Myocyte (in vitro differentiated cells): ENCODE measurements at regions not wholly inside any gene's neighbourhood (a gene's known extent, or its start where the extent isn't known, plus 50 kb on each side); places are given as distances from the start of the nearest gene placed in this dataset.
A peak's percentile ranks its signal among the peaks of the same experiment; 100 is the strongest.

ENCODE experiments used
- DNase-seq: peaks from one replicate; pipeline ENCODE4 v3.0.0-alpha.2; 2012; ENCODE audit warnings: low read depth

DNA sequence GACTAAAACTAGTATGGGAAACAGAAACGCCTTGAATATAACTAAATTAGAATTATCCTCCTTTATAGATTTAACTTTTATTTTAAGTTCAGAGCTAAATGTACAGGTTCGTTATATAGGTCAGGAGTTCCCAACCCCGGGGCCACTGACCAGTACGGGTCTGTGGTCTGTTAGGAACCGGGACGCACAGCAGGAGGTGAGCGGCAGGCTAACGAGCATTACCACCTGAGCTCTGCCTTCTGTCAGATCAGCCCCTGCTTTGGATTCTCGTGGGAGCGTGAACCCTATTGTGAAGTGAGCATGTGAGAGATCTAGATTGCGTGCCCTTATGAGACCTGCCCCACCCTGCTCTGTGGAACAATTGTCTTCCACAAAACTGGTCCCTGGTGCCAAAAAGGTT is 51.0 kb downstream of the FAT4 start:
- no peak for DNase-seq

DNA sequence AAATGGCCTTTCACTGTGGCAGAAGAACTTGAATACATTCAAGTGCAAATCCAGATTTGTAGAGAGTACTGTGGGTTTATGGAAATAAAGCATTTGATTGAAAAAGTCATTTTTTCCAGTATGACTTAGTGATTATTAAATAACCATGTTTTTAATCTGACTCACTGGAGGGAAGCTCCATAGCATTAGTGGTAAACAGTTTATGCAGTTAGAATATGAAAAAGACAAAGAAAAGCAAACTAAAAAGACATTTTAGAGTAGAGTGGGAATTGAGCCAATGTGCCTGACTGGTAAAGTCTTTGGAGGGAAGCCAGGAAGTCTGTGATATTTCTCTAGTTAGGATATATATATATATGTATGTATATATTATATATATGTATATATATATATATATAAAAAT is 53.4 kb downstream of the FAT4 start:
- peak; percentile 28 for DNase-seq

DNA sequence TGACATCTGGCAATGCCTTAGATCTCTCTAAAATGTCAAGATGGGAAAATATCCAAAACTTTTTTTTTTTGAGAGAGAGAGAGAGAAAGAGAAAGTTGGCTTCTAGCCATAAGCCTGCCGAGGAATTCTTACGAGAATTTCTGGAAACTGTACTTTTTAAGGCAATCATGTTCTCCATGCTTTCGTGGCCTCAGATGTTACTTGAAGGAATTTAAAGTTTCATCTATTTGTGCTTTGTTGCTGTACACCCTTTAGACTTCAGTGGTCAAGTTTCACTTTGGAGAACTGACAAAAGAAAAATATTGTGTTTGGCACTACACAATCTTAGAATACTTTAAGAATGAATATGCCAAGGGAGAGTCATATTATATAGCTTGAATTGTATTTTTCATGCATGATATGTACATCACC is 53.9 kb downstream of the FAT4 start:
- DNase-seq: peak; percentile 65

DNA sequence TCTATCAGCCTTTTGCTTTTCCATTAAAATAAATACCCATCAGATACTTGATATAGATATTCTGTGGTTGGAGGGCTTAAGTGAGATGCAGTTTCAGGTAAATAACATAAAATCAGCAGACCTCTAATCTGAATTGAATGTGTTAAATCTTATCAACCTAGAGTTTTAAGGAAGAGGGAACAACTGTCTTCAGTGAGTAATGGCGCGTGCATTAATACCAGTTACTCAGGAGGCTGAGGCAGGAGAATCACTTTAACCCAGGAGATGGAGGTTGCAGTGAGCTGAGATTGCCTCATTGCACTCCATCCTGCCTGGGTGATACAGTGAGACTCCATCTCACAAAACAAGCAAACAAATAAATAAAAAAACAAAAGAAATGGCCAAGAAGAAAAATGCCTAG is 54.3 kb downstream of the FAT4 start:
- DNase-seq: no peak

- no peak for DNase-seq
Observed at GRCh38 chr4:125370478-125370877, 55.7 kb downstream of the FAT4 start.

DNA sequence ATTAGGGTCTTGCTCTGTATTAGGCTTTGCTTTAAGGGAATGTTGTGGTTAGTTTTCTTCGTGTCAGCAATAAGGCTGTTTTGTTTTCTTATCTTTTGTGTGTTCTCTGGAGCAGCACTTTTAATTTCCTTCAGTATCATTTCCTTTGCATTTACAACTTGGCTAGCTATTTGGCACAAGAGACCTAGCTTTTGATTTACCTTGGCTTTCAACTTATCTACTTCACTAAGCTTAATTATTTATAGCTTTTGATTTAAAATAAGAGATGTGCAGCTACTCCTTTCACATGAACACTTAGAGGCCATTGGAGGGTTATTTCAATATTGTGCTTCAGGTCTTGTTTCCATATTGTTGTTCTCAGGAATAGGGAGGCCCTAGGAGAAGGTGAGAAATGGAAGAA is 68.2 kb downstream of the FAT4 start:
- DNase-seq: no peak

GRCh38 chr4:125387770-125388169 is 73.0 kb downstream of the FAT4 start:
- DNase-seq: no peak

GRCh38 chr4:125388613-125389012 is 73.9 kb downstream of the FAT4 start:
- DNase-seq: peak; percentile 43

DNA sequence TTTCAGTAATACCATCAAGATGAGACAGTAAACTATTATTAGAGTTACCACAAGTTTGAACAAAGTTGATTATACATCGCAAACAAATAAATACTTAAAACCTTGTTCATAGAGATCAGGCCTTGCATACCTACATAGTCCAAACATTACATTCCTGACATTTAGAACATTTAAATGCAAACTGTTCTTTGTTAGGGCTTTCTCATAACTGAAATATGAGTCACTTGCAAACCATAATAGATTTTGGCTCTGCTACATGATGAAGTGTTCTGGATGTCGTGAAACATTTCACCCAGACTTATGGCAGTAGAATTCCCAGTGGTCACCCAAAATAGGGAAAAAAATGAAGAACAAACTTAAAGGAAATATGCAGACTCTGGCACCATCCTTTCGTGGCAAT is 75.0 kb downstream of the FAT4 start:
- peak; percentile 74 for DNase-seq

DNA sequence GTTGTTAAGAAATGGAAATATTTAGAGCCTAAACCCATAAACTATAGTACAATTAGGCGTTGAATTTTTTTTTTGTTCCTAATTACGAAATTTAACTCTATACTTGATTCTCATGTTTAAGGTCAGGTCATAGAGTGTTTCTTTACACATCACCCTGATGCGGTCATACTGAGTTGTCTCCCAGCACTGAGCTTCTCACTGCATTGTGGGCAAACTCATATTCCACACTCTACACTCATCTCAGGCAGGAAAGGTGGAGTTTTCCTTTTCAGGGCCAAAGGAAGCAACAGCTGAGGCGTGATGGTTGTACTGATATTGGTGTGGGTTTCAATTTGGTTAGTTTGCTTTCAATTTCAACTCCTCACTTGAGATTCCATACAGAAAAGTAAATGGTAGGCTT is 75.4 kb downstream of the FAT4 start:
- DNase-seq: peak; percentile 74

- DNase-seq: no peak
Observed at GRCh38 chr4:125390727-125391126, 76.0 kb downstream of the FAT4 start.

DNA sequence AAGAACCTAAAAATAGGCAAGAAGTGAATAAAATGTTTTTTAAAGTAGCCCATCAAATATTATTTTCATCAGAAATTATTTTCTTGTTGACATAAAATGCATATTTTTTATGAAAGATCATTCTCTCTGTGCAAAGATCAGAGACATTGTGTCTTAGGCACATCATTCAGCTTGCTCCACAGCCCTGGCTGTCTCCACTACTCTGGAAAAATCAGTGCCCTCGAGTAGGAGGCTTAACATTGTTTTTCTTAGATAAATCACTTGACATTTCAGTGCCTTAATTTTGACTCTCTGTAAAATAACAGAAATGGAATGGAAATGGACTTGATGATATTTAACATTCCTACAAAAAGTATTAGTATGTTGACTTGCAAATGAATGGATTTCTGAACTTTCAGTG is 77.9 kb downstream of the FAT4 start:
- DNase-seq: no peak

GRCh38 chr4:125393825-125394224 is 79.1 kb downstream of the FAT4 start:
- DNase-seq: no peak

- no peak for DNase-seq
Observed at GRCh38 chr4:125397226-125397625, 82.5 kb downstream of the FAT4 start.

DNA sequence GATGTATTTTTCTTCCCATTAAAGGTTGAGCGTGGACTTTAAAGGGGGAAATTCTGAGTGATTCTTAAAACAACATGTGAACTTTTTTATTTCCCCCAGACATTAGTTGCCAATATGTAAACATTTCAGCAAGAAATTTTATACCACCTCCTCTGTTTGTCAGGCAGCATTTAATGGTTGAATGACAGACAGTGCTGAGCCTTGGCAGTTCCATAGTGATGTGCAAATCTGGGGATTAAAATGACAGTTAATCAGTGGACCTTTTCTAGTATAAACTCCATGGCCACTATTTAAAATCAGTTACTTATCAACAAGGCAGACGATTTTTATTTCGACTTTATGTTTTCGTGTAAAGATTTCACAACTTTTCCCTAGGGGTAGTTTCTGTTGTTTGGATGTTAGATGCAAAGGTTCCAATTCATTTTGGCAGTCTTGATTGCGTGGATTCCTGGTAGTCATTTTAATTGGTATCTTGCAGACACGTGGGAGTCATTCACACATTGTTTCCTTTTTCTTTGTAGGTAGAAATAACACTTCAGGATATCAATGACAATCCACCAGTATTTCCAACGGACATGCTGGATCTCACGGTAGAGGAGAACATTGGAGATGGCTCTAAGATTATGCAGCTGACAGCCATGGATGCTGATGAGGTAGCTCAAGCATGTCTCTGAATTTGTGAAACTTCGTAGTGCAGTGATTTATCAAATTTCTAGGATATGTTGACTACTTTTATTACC is 83.7 kb downstream of the FAT4 start:
- no peak for DNase-seq

- DNase-seq: no peak
Observed at GRCh38 chr4:125400756-125401155, 86.0 kb downstream of the FAT4 start.

- DNase-seq: no peak
Observed at GRCh38 chr4:125401784-125402183, 87.0 kb downstream of the FAT4 start.

DNA sequence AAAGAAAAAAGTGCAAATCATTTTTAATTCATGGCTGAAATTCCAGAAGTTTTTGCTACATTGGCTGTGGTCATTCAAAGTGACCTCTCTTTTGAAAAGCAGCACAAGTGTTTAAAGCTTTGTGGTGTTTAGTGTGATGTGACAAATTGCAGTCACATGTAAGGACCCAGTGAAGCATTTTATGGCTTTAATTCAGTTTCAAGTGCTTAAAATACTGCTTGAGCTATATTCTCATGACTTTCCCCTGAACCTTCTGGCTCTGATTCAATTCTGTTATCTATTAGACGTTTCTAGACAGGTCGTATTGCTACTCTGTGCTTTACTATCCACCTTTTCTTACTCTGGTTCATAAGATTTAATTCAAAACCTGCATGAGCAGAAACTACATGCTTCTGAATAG is 105.8 kb downstream of the FAT4 start:
- DNase-seq: peak; percentile 20

- no peak for DNase-seq
Observed at GRCh38 chr4:125421547-125421946, 106.8 kb downstream of the FAT4 start.

DNA sequence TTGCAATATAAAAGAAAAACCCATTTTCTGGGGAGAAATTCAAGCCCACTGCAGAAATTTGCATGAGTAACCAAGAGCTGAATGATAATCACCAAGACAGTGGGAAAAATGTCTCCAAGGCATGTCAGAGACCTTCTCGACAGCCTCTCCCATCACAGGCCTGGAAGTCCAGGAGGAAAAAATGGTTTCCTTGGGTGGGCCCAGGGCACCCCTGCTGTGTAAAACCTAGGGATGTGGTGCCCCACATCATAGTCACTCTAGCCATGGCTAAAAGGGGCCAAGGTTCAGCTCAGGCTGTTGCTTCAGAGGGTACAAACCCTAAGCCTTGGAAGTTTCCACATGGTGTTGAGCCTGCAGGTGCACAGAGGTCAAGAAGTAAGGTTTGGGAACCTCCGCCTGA is 108.4 kb downstream of the FAT4 start:
- no peak for DNase-seq

- DNase-seq: no peak
Observed at GRCh38 chr4:125428832-125429231, 114.1 kb downstream of the FAT4 start.

GRCh38 chr4:125430086-125430485 is 115.3 kb downstream of the FAT4 start:
- DNase-seq: no peak

- peak; percentile 25 for DNase-seq
Observed at GRCh38 chr4:125432078-125432477, 117.3 kb downstream of the FAT4 start.

DNA sequence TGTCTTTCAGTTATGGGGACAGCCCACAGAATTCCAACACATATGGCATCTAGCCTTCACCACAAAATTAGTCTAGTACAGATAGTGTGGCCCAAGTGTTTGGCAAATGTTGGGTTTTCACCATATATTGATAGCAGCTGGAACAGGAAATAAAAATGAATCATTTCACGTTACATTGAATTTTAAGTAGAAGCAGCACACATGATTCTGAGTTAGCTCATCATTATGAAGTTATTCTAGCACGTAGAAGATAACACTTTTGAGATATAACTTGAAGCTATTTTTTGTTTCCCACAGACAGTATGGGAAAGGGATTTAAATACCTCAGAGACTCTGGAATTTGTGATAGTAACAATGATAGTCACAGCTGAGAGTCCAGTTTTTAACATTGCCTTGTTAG is 118.7 kb downstream of the FAT4 start:
- peak; percentile 34 for DNase-seq
